ENCODE measurements at regions not wholly inside any gene's neighbourhood (a gene's known extent, or its start where the extent isn't known, plus 50 kb on each side); places are given as distances from the start of the nearest gene placed in this dataset.

DNA sequence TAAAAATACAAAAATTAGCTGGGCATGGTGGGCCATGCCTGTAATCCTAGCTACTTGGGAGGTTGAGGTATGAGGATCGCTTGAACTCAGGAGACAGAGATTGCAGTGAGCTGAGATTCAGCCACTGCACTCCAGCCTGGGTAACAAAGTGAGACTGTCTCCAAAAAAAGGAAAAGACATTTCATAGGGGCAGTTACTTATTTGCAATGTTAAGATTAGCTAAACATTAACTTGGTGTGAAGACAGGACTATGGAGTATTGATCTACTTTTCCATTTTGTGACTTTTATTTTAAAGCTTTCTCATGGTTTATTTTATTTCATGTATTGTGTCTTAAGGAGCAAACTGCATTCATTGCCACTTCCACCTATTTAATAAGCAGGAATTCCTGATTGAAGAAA lies 153.0 kb downstream of the UTRN start:
- TF ChIP-seq CTCF (IDR thresholded peaks at IDR 0.05): no peak
- no peak for TF ChIP-seq EP300 (IDR thresholded peaks at IDR 0.05)
- TF ChIP-seq POLR2A (IDR thresholded peaks at IDR 0.05): no peak
- TF ChIP-seq POLR2AphosphoS5 (IDR thresholded peaks at IDR 0.05): no peak

All from suprapubic skin (tissue), 4 donors.